HG02970 (cell line): ENCODE measurements at regions not wholly inside any gene's neighbourhood (a gene's known extent, or its start where the extent isn't known, plus 50 kb on each side); places are given as distances from the start of the nearest gene placed in this dataset.
"Not testable (repeated sequence)": the region's sequence is repeated elsewhere in the genome, so short reads cannot be mapped to it uniquely, and the experiment has no call there.

ENCODE experiments used
- ATAC-seq: cut with Tn5 transposase; IDR thresholded peaks from one replicate; pipeline ENCODE4 v1.9.1; 2021; ENCODE audit warnings: mild to moderate bottlenecking, moderate library complexity, moderate number of reproducible peaks; ENCODE audit not compliant: unreplicated experiment, low FRiP score

DNA sequence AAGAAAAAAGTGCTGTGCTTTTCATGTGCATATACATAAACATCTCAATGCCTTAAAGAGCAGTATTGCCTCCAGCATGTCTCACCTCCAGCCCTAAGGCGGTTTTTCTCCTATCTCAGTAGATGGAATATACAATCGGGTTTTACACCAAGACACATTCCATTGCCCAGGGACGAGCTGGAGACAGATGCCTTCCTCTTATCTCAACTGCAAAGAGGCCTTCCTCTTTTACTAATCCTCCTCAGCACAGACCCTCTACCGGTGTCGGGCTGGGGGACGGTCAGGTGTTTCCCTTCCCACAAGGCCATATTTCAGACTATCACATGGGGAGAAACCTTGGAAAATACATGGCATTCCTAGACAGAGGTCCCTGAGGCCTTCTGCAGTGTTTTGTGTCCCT is 385.3 kb downstream of the AMY1C start:
- not testable (repeated sequence) for ATAC-seq

DNA sequence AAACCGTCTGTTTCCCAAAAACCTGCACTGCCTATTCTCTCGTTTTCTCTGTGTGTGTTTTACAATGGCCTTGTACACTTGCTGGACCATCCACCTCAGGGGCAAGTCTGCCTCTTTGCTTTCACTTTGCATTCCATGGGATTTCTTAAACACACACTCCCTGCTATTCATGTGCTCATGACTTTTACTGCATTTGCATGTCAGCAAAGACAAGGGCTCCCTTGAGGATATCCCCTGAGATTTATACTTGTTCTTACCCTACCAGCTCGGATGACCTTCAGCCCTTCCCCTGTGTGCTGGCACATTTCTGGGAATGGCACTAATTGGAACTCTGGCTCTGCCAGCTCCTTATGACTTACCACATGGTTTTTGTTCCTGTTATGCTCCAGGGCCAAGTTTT is 386.9 kb downstream of the AMY1C start:
- no peak for ATAC-seq

DNA sequence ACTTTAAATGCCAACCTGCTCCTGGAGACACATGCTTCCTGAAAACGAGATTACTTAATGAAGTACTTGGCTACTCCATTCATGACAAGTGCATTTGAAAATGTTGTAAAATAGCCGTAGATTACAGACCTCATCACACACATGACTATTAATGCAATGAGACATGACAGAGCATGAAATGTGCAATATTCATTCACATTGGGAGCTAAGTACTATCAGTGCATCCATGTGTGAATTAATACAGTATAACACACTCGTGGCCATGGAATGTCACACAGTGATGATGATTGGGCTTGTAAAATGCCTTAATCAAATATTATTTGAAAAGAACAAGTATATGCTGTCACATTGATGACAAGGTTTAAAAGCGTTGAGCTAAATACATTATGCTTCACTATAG is 407.0 kb downstream of the AMY1C start:
- no peak for ATAC-seq

DNA sequence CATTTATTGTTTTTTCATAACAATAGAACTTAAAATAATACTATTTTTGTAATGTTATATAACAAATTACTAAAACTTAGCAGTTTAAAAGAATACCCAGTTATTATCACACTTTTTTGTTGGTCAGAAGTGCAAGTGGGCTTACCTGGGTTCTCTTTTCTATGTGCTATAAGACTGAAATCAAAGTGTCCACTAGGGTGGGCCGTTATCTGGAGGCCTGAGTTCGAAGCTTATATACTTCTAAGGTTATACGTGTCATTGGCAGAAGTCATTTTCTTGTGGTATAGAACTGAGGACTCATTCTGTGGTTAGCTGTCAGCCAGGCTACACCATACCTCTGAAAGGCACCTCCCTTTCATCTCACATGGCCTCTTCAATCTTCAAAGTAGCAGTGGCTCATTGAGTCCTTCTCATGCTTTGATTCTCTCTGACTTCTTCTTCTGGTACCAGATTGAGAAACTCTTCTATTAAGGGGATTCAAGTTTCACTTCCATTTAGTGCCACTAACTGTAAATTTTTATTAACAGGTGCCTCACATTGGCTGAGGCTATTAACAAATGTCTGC is 414.3 kb downstream of the AMY1C start:
- ATAC-seq: no peak

DNA sequence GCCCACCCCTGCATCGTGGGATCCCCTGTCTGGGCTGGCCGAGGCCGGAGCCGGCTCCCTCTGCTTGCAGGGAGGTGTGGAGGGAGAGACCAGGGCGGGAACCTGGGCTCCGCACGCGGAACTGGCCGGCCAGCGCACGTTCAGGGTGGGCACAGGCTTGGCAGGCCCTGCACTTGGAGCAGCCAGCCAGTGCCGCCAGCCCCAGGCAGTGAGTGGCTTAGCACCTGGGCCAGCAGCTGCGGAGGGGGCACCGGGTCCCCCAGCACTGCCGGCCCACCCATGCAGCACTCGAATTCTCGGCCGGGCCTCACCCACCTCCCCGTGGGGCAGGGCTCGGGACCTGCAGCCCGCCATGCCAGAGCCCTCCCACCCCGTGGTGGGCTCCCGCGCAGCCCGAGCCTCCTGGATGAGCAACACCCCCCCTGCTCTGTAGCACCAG is 422.6 kb downstream of the AMY1C start:
- no peak for ATAC-seq

DNA sequence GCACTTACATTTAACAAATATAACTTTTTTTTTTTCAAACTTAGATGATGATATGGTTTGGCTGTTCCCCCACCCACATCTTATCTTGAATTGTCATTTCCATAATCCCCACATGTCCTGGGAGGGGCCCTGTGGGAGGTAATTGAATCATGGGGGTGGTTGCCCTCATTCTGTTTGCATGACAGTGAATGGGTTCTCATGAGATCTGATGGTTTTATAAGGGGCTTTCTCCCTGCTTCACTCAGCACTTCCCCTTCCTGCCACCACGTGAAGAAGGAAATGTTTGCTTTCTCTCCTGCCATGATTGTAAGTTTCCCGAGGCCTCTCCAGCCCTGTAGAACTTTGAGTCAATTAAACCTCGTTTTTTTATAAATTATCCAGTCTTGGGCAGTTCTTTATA is 432.6 kb downstream of the AMY1C start:
- ATAC-seq: no peak

DNA sequence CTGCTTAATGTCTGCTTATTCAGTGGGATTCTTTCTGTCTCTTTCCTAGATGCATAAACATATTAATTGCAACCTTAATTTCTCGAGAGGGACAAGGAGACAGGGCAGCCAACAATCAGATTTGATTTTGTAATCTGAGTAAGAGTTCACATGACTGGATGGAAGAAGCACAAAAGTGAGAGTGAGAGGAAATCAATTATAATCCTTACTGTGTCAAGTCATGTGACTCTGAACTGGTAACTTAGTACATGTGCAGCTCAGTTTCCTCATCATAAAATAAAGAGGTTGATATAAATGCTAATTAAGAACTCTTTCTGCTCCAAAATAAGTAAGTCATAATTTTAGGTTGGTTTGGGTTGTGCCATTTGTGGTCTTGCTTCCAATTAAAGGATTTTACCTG is 439.5 kb downstream of the AMY1C start:
- no peak for ATAC-seq

DNA sequence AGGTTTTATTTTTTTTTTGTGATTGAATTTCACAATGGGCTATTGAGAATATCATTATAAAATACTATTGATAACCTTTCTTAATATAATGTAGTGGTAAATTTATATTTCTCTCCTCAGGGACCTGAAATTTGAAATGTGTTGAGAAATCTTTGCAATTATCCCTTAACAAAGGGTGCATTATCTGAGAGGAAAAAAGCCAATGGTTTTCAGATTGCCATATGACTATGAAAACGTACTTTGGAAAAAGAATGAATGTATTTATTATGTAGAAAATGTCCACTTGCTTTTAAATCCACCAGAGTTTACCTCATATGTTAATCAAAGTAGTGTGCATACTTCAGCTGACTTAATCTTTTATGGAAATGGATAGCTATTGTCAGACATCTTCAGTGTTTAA is 441.1 kb downstream of the AMY1C start:
- no peak for ATAC-seq

DNA sequence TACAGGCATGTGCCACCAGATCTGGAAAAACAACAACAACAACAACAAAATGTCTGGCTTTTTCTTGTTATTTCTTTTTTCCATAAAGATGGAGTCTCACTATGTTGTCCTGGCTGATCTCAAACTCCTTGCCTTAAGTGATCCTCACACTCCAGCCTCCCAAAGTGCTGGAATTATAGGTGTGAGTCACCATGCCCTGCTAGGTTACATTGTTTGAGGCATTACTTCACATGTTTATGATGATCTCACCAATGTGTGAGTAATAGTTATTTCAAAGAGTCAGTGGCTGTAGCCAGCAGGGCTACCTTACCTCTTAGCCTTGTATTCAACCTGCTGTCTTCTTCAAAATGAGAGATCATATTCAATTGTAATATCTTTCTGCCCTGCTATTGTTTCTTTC is 445.7 kb downstream of the AMY1C start:
- no peak for ATAC-seq

DNA sequence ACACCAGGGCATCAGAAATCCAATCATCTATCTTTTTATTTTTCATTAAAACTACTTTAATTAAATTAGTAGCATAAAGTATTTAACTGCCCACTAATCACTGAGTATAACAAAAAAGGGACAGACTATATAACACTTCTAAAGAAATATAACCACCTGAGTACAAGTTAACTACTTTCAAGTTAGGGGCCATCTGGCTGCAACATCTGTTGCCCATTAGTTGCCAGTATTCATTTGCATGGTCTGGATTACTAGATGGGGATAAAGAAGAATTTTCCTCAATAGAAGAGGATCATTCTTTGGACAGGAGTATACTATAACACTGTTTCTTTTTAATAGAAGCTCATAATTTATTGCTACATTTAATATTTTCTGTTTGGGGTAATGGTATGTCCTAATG is 446.4 kb downstream of the AMY1C start:
- no peak for ATAC-seq

DNA sequence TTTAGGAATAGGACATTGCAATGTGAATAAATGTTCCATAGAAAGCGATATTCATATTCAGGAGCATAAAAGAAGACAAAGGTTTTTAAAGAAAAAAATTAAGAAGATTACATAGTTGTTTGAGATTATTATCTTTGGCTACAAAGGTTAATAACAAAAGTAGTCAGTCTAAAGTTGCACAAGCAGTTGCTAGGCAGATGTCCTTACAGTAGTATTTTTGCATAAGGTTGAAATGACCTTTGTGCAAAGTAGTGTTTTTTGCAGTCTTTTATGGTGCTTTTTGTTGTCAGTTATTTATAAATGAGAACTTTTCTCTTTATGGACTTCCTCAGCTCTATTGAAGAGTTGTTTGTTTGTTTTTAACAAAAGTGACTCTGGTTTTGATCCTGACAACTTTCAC is 447.8 kb downstream of the AMY1C start:
- no peak for ATAC-seq

DNA sequence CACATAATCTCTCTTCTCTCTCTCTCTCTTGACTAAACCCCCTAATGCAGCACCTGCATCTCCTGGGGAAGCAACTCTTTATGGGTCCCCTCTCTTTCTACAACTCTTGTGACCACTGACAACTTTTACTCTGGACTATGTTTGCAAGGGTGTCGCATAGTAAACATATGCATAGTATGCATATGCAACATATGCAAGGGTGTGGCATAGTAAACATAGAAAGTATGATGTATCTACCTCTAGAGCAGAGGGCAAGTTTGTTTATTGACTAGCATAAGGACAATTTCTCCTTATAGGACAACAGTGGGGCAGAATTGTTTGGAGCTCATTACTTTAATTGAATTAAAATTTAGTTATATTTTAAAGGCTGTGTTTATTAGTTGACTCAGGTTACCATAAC is 462.5 kb downstream of the AMY1C start:
- ATAC-seq: no peak

DNA sequence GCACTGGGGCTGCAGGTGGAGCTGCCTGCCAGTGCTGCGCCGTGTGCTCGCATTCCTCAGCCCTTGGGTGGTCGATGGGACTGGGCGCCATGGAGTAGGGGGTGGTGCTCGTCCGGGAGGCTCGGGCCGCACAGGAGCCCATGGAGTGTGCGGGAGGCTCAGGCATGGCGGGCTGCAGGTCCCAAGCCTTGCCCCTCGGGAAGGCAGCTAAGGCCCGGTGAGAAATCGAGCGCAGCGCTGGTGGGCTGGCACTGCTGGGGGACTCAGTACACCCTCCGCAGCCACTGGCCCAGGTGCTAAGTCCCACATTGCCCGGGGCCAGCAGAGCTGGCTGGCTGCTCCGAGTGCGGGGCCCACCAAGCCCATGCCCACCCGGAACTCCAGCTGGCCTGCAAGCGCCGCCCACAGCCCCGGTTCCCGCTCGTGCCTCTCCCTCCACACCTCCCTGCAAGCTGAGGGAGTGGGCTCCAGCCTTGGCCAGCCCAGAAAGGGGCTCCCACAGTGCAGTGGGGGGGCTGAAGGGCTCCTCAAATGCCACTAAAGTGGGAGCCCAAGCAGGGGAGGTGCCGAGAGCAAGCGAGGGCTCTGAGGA is 467.8 kb downstream of the AMY1C start:
- not testable (repeated sequence) for ATAC-seq

DNA sequence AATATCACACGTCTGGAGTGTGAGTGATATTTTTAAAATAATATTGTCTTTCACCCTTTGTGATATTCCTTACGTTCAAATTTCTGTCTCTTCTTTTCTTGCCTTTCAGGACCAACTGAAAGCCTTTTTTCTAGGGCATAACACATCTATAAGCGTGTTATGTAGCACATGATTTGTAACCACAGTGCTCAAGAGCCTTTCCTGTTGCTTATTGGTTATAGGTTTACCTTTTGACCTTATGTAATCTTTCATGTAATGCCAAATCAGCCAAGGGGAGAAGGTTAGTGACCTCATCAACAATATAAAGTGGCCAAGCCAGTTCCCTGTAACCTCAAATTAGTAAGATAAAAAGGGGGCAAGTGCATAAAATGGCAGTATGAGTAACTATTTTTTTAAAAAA is 480.2 kb downstream of the AMY1C start:
- ATAC-seq: no peak

DNA sequence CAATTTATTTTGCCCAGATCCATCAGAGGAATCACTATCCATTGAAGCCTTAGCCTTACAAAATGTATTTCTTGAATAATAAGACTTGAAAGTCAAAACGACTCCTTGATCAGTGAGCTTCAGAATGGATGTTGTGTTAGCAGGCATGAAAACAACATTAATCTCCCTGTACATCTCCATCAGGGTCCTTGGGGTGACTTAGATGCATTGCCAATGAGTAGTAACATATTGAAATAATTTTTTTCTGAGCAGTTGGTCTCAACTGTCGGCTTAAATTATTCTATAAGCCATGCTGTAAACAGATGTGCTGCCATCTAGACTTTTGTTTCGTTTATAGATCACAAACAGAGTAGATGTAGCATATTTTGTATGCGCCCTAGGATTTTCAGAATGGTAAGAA is 482.0 kb downstream of the AMY1C start:
- ATAC-seq: no peak

DNA sequence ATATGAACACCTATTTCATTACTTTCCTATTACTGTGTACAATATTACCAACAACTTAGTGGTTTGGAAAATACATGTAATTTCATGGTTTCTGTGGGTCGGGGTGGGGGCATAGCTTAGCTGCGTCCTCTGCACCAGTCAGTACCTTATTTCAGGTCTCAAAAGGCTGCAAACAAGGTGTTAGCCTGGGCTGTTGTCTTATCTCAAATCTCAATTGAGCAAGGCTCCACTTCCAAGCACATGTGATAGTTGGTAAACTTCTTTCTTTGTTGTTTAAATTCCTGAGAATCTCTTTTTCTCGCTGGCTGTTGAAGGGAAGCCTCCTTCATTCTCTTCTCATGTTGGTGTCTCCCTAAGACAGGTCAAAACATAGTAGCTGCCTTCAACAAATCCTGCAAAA is 485.4 kb downstream of the AMY1C start:
- ATAC-seq: no peak

DNA sequence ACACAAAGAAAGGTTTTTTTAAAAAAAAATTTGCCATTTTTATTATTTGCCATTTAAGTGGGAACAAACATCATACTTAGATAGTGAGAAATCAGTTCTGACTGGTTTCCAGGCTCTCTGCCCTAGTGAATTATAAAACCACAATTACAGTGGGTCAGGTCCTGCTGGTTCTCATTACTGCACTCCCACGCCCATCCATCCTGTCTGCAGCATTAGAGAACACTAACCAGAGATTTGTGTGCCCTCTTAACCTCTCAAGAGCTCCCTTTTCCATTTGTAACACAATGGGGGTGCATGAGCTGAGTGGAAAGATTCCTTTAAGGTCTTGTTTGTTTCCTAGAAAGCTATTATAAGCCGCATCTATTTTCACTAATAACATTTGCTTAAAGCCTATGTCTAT is 489.3 kb downstream of the AMY1C start:
- no peak for ATAC-seq

DNA sequence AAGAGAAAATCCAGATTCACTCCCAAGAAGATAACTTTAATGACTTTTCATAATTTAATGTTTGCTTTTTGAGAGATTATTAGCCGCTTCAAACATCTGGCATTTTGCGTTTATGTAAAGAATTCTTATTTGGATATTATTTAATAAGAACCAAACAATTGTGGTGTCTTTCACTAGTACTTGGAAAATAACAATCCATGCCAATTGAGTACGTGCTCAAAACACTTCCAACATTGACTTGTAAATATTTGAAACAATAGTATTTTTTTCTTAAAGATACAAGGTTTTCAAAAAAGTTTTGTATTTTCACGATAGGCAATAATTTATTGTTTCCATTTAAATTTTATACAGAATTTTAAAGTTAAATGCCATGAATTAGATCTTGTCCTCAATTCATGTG is 498.7 kb downstream of the AMY1C start:
- no peak for ATAC-seq

DNA sequence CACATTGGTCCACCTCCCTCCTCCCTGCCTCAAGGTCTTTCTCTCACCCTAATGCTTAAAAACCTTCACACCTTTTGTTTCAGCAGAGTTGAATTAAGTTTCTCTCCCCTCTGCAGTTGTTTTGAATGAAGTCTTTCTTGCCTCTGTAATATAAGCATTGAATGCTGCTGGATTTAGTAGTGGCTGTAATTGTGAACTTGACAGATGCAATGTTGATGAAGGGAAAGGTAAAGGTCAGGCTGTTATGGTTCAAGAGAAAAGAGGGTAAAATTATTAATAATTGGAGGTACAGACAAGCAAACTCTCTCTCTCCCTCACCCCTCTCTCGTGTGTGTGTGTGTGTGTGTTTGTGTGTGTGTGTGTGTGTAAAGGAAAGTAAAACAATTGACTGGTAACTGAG is 509.8 kb downstream of the AMY1C start:
- ATAC-seq: no peak

DNA sequence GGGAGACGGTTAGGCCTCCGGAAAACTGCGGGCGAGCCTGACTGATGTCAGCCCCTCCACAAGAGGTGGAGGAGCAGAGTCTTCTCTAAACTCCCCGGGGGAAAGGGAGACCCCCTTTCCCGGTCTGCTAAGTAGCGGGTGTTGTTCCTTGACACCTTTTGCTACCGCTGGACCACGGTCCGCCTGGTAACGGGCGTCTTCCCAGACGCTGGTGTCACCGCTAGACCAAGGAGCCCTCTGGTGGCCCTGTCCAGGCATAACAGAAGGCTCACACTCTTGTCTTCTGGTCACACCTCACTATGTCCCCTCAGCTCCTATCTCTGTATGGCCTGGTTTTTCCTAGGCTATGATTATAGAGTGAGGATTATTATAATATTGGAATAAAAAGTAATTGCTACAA is 513.4 kb downstream of the AMY1C start:
- not testable (repeated sequence) for ATAC-seq

DNA sequence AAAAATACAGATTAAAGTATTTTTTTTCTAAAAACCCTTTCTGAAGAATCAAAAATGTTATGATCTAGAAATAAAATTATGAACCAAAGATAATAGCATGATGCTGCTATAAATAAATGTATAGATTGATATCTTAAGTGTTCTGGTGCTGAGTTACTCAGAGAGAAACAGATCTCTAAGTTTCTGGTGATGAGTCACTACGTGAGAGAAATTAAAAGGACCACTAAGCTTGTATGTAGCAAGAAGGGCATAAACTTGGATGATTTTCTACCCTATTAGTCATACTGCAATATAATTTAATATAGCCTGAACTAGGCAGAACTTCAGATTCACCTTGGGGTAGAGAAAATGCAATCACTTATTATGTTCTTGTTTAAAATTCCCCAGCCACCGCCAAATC is 514.8 kb downstream of the AMY1C start:
- ATAC-seq: no peak

DNA sequence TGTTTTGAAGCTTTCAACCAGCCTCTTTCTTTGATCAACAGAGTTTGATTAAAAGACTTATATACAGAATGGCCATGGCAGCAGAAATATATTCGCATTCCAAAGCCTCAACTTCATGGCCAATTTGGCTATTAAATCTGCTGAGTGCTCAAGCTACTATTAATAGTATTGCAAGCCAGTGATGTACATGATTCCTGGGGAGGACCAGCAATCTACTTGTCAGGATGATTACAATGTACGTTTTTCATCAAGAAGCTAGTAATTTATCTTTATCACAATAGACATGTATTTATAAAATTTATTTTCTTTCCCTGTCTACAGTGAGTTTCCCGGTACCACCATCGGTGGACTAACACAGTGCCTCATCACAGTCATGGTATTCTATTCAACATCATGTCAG is 515.5 kb downstream of the AMY1C start:
- no peak for ATAC-seq

DNA sequence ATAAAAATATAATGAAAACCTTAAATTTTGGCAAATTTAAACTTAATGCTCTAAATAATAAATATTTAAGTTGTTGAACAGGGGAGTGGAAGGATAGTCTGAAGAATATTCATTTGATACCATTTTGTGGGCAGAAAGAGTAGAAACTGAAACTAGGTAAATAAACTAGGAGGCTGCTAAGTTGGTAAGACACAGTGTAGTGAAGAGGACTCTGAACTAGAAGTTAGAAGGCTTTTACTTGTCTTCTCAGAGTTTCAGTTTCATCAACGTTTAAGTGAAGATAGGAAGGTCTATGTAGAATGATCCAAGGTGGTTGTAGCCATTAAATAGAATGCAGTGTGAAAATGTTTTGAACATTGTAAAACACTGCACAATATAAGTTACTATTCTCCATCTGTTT is 516.9 kb downstream of the AMY1C start:
- no peak for ATAC-seq
